Keratinocyte (primary cell): ENCODE measurements at regions not wholly inside any gene's neighbourhood (a gene's known extent, or its start where the extent isn't known, plus 50 kb on each side); places are given as distances from the start of the nearest gene placed in this dataset.

Experiments
- DNase-seq: peaks from one replicate; pipeline ENCODE4 v3.0.0-alpha.2; 2011; ENCODE audit warnings: low read depth, missing footprints, low spot score
- FAIRE-seq: peaks from 2 replicates; lab custom pipeline; 2011; peaks lifted over from hg19 to GRCh38; lab: Jason Lieb, UNC
- H2AFZ ChIP-seq: 2 replicates; pipeline ENCODE4 v1.6.0; 2012; ENCODE audit warnings: low read length, control low read depth, inconsistent platforms; ENCODE audit not compliant: control insufficient read depth
- H3K27ac ChIP-seq: 2 replicates; pipeline ENCODE4 v1.5.1; 2011; ENCODE audit warnings: low read length; ENCODE audit not compliant: control insufficient read depth, insufficient read depth
- H3K27me3 ChIP-seq: 3 replicates; pipeline ENCODE4 v1.6.0; 2011; ENCODE audit warnings: low read length; ENCODE audit not compliant: control insufficient read depth, insufficient read depth; ENCODE audit errors: extremely low read depth
- H3K36me3 ChIP-seq, 2 experiments: 2 replicates in 1 of 2; 3 replicates in 1 of 2; pipeline ENCODE4 v1.5.1; 2011; ENCODE audit warnings: low read length in 2 of 2, mild to moderate bottlenecking in 1 of 2; ENCODE audit not compliant: control insufficient read depth in 2 of 2, insufficient read depth in 2 of 2; ENCODE audit errors: extremely low read depth in 1 of 2
- H3K4me1 ChIP-seq: 3 replicates; pipeline ENCODE4 v1.5.1; 2011; ENCODE audit warnings: low read length; ENCODE audit not compliant: control insufficient read depth, insufficient read depth; ENCODE audit errors: extremely low read depth
- H3K4me2 ChIP-seq: 3 replicates; pipeline ENCODE4 v1.6.0; 2011; ENCODE audit warnings: low read depth, low read length; ENCODE audit not compliant: control insufficient read depth, insufficient read depth; ENCODE audit errors: extremely low read depth
- H3K4me3 ChIP-seq, 3 experiments: fragments of 200-600 bp in 1 of 3; sonication (generic) in 1 of 3; 2 replicates in 2 of 3; 3 replicates in 1 of 3; pipeline ENCODE4 v1.5.1; 2011 to 2016; ENCODE audit warnings: low read length in 3 of 3, mild to moderate bottlenecking in 3 of 3, control low read depth in 2 of 3, inconsistent platforms in 1 of 3, low read depth in 1 of 3, mixed read lengths in 1 of 3, mixed run types in 1 of 3, moderate library complexity in 1 of 3; ENCODE audit not compliant: control insufficient read depth in 2 of 3, insufficient read depth in 2 of 3; ENCODE audit errors: extremely low read depth in 1 of 3
- H3K79me2 ChIP-seq: 2 replicates; pipeline ENCODE4 v1.6.0; 2012; ENCODE audit warnings: low read length; ENCODE audit not compliant: control insufficient read depth, insufficient read depth
- H3K9ac ChIP-seq: 3 replicates; pipeline ENCODE4 v1.6.0; 2011; ENCODE audit warnings: low read length; ENCODE audit not compliant: control insufficient read depth, insufficient read depth; ENCODE audit errors: extremely low read depth
- H3K9me1 ChIP-seq: 3 replicates; pipeline ENCODE4 v1.6.0; 2011; ENCODE audit warnings: low read length; ENCODE audit not compliant: control insufficient read depth, insufficient read depth; ENCODE audit errors: extremely low read depth
- H3K9me3 ChIP-seq: 2 replicates; pipeline ENCODE4 v1.5.1; 2012; ENCODE audit warnings: low read depth, low read length; ENCODE audit not compliant: control insufficient read depth
- H4K20me1 ChIP-seq: 3 replicates; pipeline ENCODE4 v1.6.0; 2011; ENCODE audit warnings: low read length; ENCODE audit not compliant: control insufficient read depth, insufficient read depth; ENCODE audit errors: extremely low read depth
- CTCF ChIP-seq, 3 experiments: IDR thresholded peaks in 1 of 3; conservative IDR thresholded peaks in 1 of 3; optimal IDR thresholded peaks in 1 of 3; 2 replicates in 2 of 3; 3 replicates in 1 of 3; pipeline versions ENCODE3 to v1.5.1; 2011; ENCODE audit warnings: low read length in 3 of 3, mild to moderate bottlenecking in 3 of 3, moderate library complexity in 2 of 3, control low read depth in 1 of 3, inconsistent platforms in 1 of 3; ENCODE audit not compliant: insufficient read depth in 2 of 3; ENCODE audit errors: extremely low read depth in 1 of 3
- EZH2 ChIP-seq: IDR thresholded peaks from one replicate; pipeline ENCODE4 v1.6.1; 2012; ENCODE audit warnings: inconsistent platforms, mild to moderate bottlenecking, low read length, moderate library complexity
- dilution Hi-C: fragments of 300-500 bp; cut with MboI; formaldehyde crosslinking; loops from one replicate; pipeline ENCODE4 v1.7.0; 2020; ENCODE audit warnings: low sequenced_read_pairs; ENCODE audit not compliant: extremely low pct_ligation_motif_present

GRCh38 chr14:85987907-85988306 is 458.0 kb downstream of the FLRT2 start:
- no peak for TF ChIP-seq EZH2
- TF ChIP-seq CTCF (optimal IDR thresholded peaks at IDR 0.05 in 1 of 3, IDR thresholded peaks at IDR 0.05 in 1 of 3, conservative IDR thresholded peaks at IDR 0.05 in 1 of 3; ENCODE audit: extremely low read depth in 1 of 3, insufficient read depth in 2 of 3, low read length in 3 of 3) = no peak
- no peak overlapping the region for H3K4me3 ChIP-seq
- FAIRE-seq = no peak

GRCh38 chr14:85987292-85987691 is 457.3 kb downstream of the FLRT2 start:
- TF ChIP-seq EZH2 (no peak), CTCF (optimal IDR thresholded peaks at IDR 0.05 in 1 of 3, IDR thresholded peaks at IDR 0.05 in 1 of 3, conservative IDR thresholded peaks at IDR 0.05 in 1 of 3; ENCODE audit: extremely low read depth in 1 of 3, insufficient read depth in 2 of 3, low read length in 3 of 3) (no peak)
- no peaks in the 10 kb centered on the region for H3K9me1 ChIP-seq
- no peaks in the 10 kb centered on the region for H3K79me2 ChIP-seq
- H3K4me3 ChIP-seq = no peak overlapping the region
- H3K4me2 ChIP-seq = no peak overlapping the region
- H3K9ac ChIP-seq = no peak overlapping the region
- no peaks in the 10 kb centered on the region for H4K20me1 ChIP-seq
- no peaks in the 10 kb centered on the region for H3K36me3 ChIP-seq
- H2AFZ ChIP-seq = no peak overlapping the region
- dilution Hi-C loops = no loop called here
- H3K27ac ChIP-seq = no peak overlapping the region
- no peaks in the 10 kb centered on the region for H3K27me3 ChIP-seq
- no peak for FAIRE-seq
- no peaks in the 10 kb centered on the region for H3K4me1 ChIP-seq
- no peaks in the 10 kb centered on the region for H3K9me3 ChIP-seq
- DNase-seq = no peak

More at GRCh38 chr14:85987907-85988306, 458.0 kb downstream of the FLRT2 start:
- Histone ChIP-seq H3K27ac (no peak overlapping the region), H3K9me3 (no peaks in the 10 kb centered on the region), H2AFZ (no peak overlapping the region), H3K4me1 (no peaks in the 10 kb centered on the region), H3K9ac (no peak overlapping the region), H4K20me1 (no peaks in the 10 kb centered on the region), H3K36me3 (no peaks in the 10 kb centered on the region), H3K4me2 (no peak overlapping the region), H3K9me1 (no peaks in the 10 kb centered on the region), H3K27me3 (no peaks in the 10 kb centered on the region), H3K79me2 (no peaks in the 10 kb centered on the region)
- dilution Hi-C loops = no loop called here
- DNase-seq = no peak
